ENCODE measurements at regions not wholly inside any gene's neighbourhood (a gene's known extent, or its start where the extent isn't known, plus 50 kb on each side); places are given as distances from the start of the nearest gene placed in this dataset.
"Not testable (repeated sequence)": the region's sequence is repeated elsewhere in the genome, so short reads cannot be mapped to it uniquely, and the experiment has no call there.

DNA sequence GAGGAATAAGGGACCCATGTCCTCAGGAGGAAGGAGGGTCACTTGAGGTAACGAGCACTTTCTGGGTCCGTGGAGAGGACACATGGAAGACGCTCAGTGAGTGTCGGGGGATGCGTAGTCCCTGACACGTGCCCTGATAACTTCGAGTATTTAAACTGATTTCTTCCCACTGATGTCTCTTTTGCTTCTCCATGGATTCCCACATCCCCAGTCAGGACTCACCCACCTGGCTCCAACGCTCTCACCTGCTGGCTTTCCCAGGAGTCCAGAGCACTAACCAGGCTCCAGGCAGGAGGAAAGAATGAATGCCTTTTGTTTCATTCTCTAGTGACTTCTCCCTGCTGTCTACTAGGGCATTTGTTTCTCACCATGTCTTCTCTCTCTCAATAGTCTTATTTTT lies 81.2 kb upstream of the NBPF11 start:
- CTCF ChIA-PET; DNase-seq (ENCODE audit: extremely low spot score); POLR2A ChIA-PET: not testable (repeated sequence)

DNA sequence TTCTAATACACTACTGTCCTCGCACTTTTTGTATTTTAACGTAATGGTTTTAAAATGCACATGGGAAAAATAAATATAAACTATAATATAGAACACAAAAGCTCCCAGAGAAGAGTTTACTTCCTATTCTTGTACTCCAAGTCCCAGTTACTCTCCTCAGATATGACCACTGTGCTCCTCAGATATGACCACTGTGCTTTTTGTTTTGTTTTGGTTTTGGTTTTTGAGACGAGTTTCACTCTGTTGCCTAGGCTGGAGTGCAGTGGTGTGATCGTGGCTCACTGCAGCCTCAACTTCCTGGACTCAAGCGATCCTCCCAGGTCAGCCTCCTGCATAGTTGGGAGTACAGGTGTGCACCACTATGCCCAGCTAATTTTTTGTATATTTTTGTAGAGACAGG lies 76.8 kb upstream of the NBPF11 start:
- POLR2A ChIA-PET; DNase-seq (ENCODE audit: extremely low spot score); CTCF ChIA-PET: not testable (repeated sequence)

DNA sequence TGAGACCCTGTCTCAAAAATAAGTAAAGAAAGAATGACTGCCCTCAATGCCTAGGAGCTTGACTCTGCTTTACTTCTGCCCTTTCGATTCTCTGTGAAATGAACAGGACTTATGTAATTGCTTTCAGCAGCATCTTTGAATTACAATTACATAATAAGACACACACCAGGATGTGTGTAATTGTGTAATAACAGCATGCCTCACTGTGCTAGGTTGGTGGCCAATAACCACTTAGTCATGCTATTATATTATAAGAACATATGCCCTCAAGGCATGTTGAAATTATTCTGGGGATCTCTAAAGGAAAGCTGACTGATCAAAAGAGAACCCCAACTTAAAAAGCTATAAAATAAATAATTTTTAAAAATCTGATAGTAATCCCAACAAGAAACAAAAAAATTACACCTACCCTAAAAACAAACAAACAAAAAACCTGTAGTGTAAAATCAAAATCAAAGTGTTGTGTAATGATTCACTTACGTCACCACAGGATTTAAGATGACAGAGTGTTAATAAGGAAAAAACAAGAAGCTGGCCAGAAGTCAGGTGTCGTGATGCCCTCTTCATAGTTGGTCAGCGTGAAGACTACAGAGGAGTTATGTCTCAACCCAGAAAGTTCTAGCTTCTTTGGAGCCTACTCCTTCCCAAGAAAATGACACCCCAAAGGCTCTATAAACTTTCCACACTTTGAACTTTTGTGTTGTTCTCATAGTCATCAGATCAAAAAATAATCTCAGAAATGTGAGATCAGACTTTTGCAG lies 70.5 kb upstream of the NBPF11 start:
- POLR2A ChIA-PET; DNase-seq (ENCODE audit: extremely low spot score): not testable (repeated sequence)

DNA sequence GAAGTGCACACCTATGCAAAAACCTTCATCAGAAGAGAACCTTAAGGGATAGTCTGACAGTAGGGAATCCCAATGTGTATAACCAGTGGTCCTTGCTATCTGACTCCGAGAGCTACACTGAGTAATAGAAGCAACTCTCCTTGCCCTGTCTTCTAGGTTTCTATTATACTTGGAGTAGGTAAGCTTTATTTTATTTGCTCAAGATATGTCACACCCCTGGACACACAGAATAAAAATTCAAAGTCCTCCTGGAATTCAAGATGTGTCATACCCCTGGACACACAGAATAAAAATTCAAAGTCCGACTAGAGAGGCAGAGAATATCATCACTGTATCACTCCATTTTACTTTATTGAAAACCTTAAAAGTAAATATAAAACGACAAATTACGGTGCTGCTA lies 69.5 kb upstream of the NBPF11 start:
- DNase-seq (ENCODE audit: extremely low spot score); CTCF ChIA-PET; POLR2A ChIA-PET: not testable (repeated sequence)

More for the DNA sequence above, 70.5 kb upstream of the NBPF11 start:
- CTCF ChIA-PET: not testable (repeated sequence)

DNA sequence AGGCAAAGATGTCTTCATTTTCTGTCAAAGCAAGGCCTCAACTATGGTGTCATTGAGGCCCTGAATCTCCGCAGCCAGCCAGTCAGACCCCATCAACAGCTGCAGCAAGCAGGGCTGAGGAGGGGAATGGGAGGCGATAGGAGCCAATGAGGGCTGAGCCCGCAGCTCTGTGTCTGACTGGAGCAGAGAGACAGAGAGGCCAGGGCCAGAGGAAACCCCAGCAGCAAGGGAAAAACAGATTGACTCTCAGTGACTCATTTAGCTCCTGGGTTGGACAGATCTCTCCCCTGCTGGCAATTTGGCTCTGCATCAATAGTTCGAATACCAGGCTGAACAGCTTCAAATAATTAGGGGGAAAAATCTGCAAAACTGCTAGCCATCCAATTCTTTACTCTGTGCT lies 67.1 kb upstream of the NBPF11 start:
- CTCF ChIA-PET; DNase-seq (ENCODE audit: extremely low spot score); POLR2A ChIA-PET: not testable (repeated sequence)

DNA sequence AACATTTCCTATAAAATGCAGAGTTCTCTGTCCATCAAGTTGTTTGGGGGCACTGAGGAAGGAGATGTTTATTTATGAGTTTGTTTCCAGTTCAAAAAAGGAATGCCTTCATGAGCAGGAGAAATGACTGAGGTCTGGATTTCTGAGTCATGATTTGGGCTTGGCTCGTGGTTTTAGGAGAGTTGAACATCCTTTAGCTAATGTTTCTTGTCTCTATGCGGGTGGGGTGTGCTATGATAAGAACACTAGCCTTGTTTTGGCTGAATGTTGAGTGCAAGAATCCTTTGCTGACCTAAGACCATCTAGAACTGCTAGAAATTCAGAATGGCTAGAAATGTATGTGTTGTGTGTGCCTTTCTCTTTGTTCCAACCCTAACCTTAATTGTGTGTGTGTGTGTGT lies 59.1 kb upstream of the NBPF11 start:
- POLR2A ChIA-PET; CTCF ChIA-PET; DNase-seq (ENCODE audit: extremely low spot score): not testable (repeated sequence)

DNA sequence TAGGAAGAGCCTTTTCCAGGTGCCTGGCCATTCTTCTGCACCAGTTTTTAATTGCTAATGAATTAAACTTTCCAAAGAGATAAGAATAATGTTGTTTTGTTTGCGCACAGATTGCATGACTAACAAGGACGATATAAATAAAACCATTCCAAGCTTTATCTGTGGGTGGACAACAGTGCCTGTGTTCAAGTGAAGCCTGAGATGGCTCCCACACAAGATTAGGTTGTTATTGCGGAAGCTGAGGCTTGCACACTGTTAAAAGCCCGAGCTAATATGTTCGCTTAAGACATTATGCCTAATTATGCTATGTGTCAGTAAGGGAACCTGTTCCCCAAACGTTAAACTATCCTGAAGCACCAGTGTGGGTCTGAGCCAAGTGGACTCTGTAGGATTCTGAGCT lies 58.5 kb upstream of the NBPF11 start:
- POLR2A ChIA-PET, CTCF ChIA-PET: not testable (repeated sequence)

DNA sequence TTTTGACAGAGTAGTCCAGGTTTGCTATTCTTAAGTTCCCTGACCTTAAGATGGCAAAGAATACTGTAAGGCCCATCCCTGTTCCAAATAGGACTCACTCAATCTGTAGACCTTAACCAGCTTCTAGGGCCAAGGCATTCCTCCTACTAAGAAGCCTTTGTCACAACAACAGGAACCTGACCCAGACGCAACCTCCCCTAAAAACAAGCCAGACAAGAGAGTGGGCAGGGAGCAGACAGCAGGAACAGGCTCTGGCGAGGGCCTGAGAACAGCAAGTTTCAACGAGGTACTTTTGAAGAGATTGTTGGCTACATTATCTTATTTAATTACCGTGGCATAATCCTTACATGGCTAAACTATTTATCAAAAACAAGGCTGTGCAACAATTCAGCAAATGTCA lies 58.1 kb upstream of the NBPF11 start:
- POLR2A ChIA-PET; CTCF ChIA-PET; DNase-seq (ENCODE audit: extremely low spot score): not testable (repeated sequence)

More for the DNA sequence above, 58.5 kb upstream of the NBPF11 start:
- DNase-seq (ENCODE audit: extremely low spot score): not testable (repeated sequence)

DNA sequence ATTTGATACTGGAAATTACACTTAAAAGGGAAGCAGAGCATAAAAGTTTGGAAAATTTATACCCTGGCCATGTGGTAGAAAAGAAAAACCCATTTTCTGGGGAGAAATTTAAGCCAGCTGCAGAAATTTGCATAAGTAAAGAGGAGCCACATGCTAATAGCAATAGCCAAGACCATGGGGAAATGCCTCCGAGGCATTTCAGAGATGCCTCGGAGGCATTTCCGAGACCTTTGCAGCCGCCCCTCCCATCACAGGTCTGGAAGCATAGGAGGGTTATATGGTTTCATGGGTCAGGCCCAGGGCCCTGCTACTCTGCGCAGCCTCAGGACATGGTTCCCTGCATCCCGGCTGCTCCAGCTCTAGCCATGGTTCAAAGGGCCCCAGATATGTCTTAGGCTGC lies 49.9 kb upstream of the NBPF11 start:
- POLR2A ChIA-PET; CTCF ChIA-PET; DNase-seq (ENCODE audit: extremely low spot score): not testable (repeated sequence)
